NT2/D1 (cell line): ENCODE measurements at regions not wholly inside any gene's neighbourhood (a gene's known extent, or its start where the extent isn't known, plus 50 kb on each side); places are given as distances from the start of the nearest gene placed in this dataset.

Source experiments
- DNase-seq: peaks from one replicate; pipeline ENCODE4 v3.0.0-alpha.2; 2011; ENCODE audit warnings: low read depth, low spot score
- H3K27me3 ChIP-seq: 2 replicates; pipeline ENCODE4 v1.6.0; 2011; ENCODE audit warnings: mild to moderate bottlenecking; ENCODE audit not compliant: insufficient read length, insufficient read depth
- H3K36me3 ChIP-seq: 2 replicates; pipeline ENCODE4 v1.6.1; 2011; ENCODE audit warnings: mild to moderate bottlenecking, low read length, mixed read lengths; ENCODE audit not compliant: insufficient read depth, insufficient read length
- H3K4me1 ChIP-seq: 2 replicates; pipeline ENCODE4 v1.5.1; 2011; ENCODE audit not compliant: insufficient read depth, insufficient read length
- H3K4me3 ChIP-seq: 2 replicates; pipeline ENCODE4 v1.5.1; 2011; ENCODE audit warnings: low read depth; ENCODE audit not compliant: insufficient read length
- H3K9ac ChIP-seq: 2 replicates; pipeline ENCODE4 v1.6.0; 2011; ENCODE audit warnings: low read depth; ENCODE audit not compliant: insufficient read length
- H3K9me3 ChIP-seq: 2 replicates; pipeline ENCODE4 v1.5.1; 2011; ENCODE audit warnings: mild to moderate bottlenecking, low read length; ENCODE audit not compliant: insufficient read depth
- SUZ12 ChIP-seq: IDR thresholded peaks from 2 replicates; pipeline ENCODE4 v1.6.1; 2011; ENCODE audit not compliant: insufficient read length, insufficient read depth; ENCODE audit errors: extremely low read depth
- YY1 ChIP-seq: IDR thresholded peaks from 2 replicates; pipeline ENCODE4 v1.6.1; 2011; ENCODE audit not compliant: insufficient read length, insufficient read depth
- ZNF274 ChIP-seq: IDR thresholded peaks from 2 replicates; pipeline ENCODE4 v1.6.1; 2011; ENCODE audit warnings: mild to moderate bottlenecking, low read depth, low read length

GRCh38 chr22:49202226-49202625 lies 625.4 kb downstream of the BRD1 start:
- TF ChIP-seq YY1 = no peak
- no peak for TF ChIP-seq SUZ12
- TF ChIP-seq ZNF274 = no peak
- Histone ChIP-seq H3K9ac (no peak overlapping the region), H3K27me3 (no peaks in the 10 kb centered on the region), H3K4me3 (no peak overlapping the region), H3K36me3 (no peaks in the 10 kb centered on the region), H3K9me3 (no peaks in the 10 kb centered on the region), H3K4me1 (peaks cover 2% of the 10 kb centered on the region)
- no peak for DNase-seq

- no peak for TF ChIP-seq ZNF274
- TF ChIP-seq SUZ12 = no peak
- no peak for TF ChIP-seq YY1
- Histone ChIP-seq H3K36me3 (no peaks in the 10 kb centered on the region), H3K4me1 (peaks cover 4% of the 10 kb centered on the region), H3K4me3 (no peak overlapping the region), H3K9ac (no peak overlapping the region), H3K9me3 (no peaks in the 10 kb centered on the region), H3K27me3 (no peaks in the 10 kb centered on the region)
- DNase-seq = no peak
These were observed 626.4 kb downstream of the BRD1 start for GRCh38 chr22:49201046-49201970.

GRCh38 chr22:49199224-49199623 lies 628.4 kb downstream of the BRD1 start:
- no peak for TF ChIP-seq YY1
- no peak for TF ChIP-seq SUZ12
- no peak for TF ChIP-seq ZNF274
- Histone ChIP-seq H3K27me3 (no peaks in the 10 kb centered on the region), H3K9ac (no peak overlapping the region), H3K4me3 (no peak overlapping the region), H3K9me3 (no peaks in the 10 kb centered on the region), H3K4me1 (peaks cover 4% of the 10 kb centered on the region), H3K36me3 (no peaks in the 10 kb centered on the region)
- DNase-seq = no peak

DNA sequence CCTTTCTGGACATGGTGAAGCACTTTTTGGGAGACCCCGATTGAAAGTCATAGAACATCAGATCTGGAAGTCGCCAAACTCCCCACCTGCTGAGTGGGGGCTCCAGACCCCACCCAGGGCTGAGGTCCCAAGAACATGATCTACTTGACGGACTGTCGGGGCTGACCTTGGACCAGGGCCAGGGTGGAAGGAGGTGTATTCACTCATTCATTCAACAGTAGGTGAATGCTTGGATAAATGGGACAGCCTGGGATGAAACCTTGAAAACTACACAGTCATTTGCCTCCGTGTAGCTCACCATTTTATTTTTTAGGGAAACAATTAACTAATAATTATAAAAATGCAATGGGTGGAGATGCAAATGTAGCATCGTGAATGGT lies 629.0 kb downstream of the BRD1 start:
- peaks cover 4% of the 10 kb centered on the region for H3K4me1 ChIP-seq
- TF ChIP-seq ZNF274 (no peak), SUZ12 (no peak), YY1 (no peak)
- no peak overlapping the region for H3K4me3 ChIP-seq
- no peak for DNase-seq
- H3K36me3 ChIP-seq = no peaks in the 10 kb centered on the region
- no peak overlapping the region for H3K9ac ChIP-seq
- no peaks in the 10 kb centered on the region for H3K9me3 ChIP-seq
- H3K27me3 ChIP-seq = no peaks in the 10 kb centered on the region

- no peaks in the 10 kb centered on the region for H3K36me3 ChIP-seq
- H3K9me3 ChIP-seq = no peaks in the 10 kb centered on the region
- DNase-seq = no peak
- no peak overlapping the region for H3K9ac ChIP-seq
- no peaks in the 10 kb centered on the region for H3K27me3 ChIP-seq
- peaks cover 4% of the 10 kb centered on the region for H3K4me1 ChIP-seq
- no peak overlapping the region for H3K4me3 ChIP-seq
- TF ChIP-seq YY1 = no peak
- no peak for TF ChIP-seq SUZ12
- TF ChIP-seq ZNF274 = no peak
These were observed 629.5 kb downstream of the BRD1 start for GRCh38 chr22:49197986-49198704.

GRCh38 chr22:49197505-49197904 lies 630.2 kb downstream of the BRD1 start:
- Histone ChIP-seq H3K4me1 (peaks cover 4% of the 10 kb centered on the region), H3K9me3 (no peaks in the 10 kb centered on the region), H3K9ac (no peak overlapping the region), H3K4me3 (no peak overlapping the region), H3K36me3 (no peaks in the 10 kb centered on the region), H3K27me3 (no peaks in the 10 kb centered on the region)
- TF ChIP-seq ZNF274 = no peak
- TF ChIP-seq YY1 = no peak
- no peak for TF ChIP-seq SUZ12
- DNase-seq = no peak

DNA sequence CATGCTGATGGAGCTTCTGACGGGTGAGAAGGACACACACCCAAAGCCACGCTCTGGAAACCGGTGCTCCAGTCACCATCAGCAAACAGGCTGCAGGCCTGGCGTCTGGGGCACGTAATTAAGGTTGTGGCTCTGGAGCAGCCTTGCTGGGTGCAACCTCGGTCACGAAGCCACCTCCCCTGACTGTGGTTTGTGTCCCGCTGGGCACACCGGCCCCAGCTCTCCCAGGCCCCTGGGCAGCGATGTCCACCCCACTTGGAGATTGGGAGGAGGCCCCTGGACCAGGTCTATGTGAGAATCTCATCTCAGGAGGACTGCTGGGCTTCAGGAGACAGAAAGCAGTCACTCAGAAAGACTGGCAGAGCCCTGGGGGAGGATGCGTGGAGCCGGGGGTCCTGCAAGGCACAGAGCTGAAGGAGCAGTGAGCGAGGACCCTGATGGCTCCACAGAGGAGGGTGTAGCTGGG lies 631.6 kb downstream of the BRD1 start:
- DNase-seq = no peak
- Histone ChIP-seq H3K9me3 (no peaks in the 10 kb centered on the region), H3K36me3 (no peaks in the 10 kb centered on the region), H3K4me3 (no peak overlapping the region), H3K27me3 (no peaks in the 10 kb centered on the region), H3K9ac (no peak overlapping the region), H3K4me1 (peaks cover 4% of the 10 kb centered on the region)
- TF ChIP-seq ZNF274 = no peak
- no peak for TF ChIP-seq SUZ12
- TF ChIP-seq YY1 = no peak
